Type B pancreatic cell (in vitro differentiated cells): ENCODE measurements at regions not wholly inside any gene's neighbourhood (a gene's known extent, or its start where the extent isn't known, plus 50 kb on each side); places are given as distances from the start of the nearest gene placed in this dataset.

Experiments
- DNase-seq: peaks from one replicate; pipeline ENCODE4 v3.0.0; 2021; ENCODE audit warnings: mixed read lengths; ENCODE audit not compliant: unreplicated experiment; ENCODE audit errors: extremely low spot score
- H3K27ac Mint-ChIP-seq: 2 replicates; pipeline ENCODE4 v1.8.0; 2021; ENCODE audit warnings: mild to moderate bottlenecking, mixed read lengths
- H3K27me3 Mint-ChIP-seq: 2 replicates; pipeline ENCODE4 v1.8.0; 2021; ENCODE audit warnings: mixed read lengths
- H3K36me3 Mint-ChIP-seq: 2 replicates; pipeline ENCODE4 v1.8.0; 2021; ENCODE audit warnings: mixed read lengths
- H3K4me1 Mint-ChIP-seq: one replicate; pipeline ENCODE4 v1.8.0; 2021; ENCODE audit warnings: mixed read lengths; ENCODE audit not compliant: unreplicated experiment
- H3K4me3 Mint-ChIP-seq: 2 replicates; pipeline ENCODE4 v1.8.0; 2021; ENCODE audit warnings: mild to moderate bottlenecking, mixed read lengths
- H3K9me3 Mint-ChIP-seq: 2 replicates; pipeline ENCODE4 v1.8.0; 2021; ENCODE audit warnings: mixed read lengths
- CTCF ChIP-seq: fragments of 200-600 bp; sonication (generic); conservative IDR thresholded peaks from 2 replicates; pipeline ENCODE4 v1.5.0; 2021; ENCODE audit warnings: antibody characterized with exemption, mild to moderate bottlenecking

- Mint-ChIP-seq H3K36me3 (peaks cover 3% of the 10 kb centered on the region), H3K27ac (no peak overlapping the region), H3K9me3 (peaks cover 8% of the 10 kb centered on the region), H3K4me3 (no peak overlapping the region), H3K4me1 (no peaks in the 10 kb centered on the region), H3K27me3 (no peaks in the 10 kb centered on the region)
- no peak for DNase-seq
- TF ChIP-seq CTCF, result no peak
Observed at GRCh38 chr13:71055047-71055446, 812.0 kb downstream of the DACH1 start.

- H3K27me3 Mint-ChIP-seq, result no peaks in the 10 kb centered on the region
- no peak for DNase-seq
- H3K27ac Mint-ChIP-seq, result no peak overlapping the region
- no peaks in the 10 kb centered on the region for H3K4me1 Mint-ChIP-seq
- H3K9me3 Mint-ChIP-seq, result peaks cover 8% of the 10 kb centered on the region
- H3K4me3 Mint-ChIP-seq, result no peak overlapping the region
- peaks cover 3% of the 10 kb centered on the region for H3K36me3 Mint-ChIP-seq
- no peak for TF ChIP-seq CTCF
Observed at GRCh38 chr13:71054358-71054757, 812.6 kb downstream of the DACH1 start.

GRCh38 chr13:71051573-71051972 is 815.4 kb downstream of the DACH1 start:
- no peak overlapping the region for H3K27ac Mint-ChIP-seq
- H3K4me1 Mint-ChIP-seq, result no peaks in the 10 kb centered on the region
- no peaks in the 10 kb centered on the region for H3K27me3 Mint-ChIP-seq
- peaks cover 8% of the 10 kb centered on the region for H3K9me3 Mint-ChIP-seq
- H3K36me3 Mint-ChIP-seq, result peaks cover 3% of the 10 kb centered on the region
- no peak overlapping the region for H3K4me3 Mint-ChIP-seq
- TF ChIP-seq CTCF, result no peak
- no peak for DNase-seq

GRCh38 chr13:71046360-71047079 is 820.5 kb downstream of the DACH1 start:
- Mint-ChIP-seq H3K9me3 (no peaks in the 10 kb centered on the region), H3K27me3 (no peaks in the 10 kb centered on the region), H3K36me3 (no peaks in the 10 kb centered on the region), H3K4me3 (no peak overlapping the region), H3K4me1 (peaks cover 3% of the 10 kb centered on the region), H3K27ac (no peak overlapping the region)
- no peak for TF ChIP-seq CTCF
- DNase-seq, result no peak

- no peak for DNase-seq
- Mint-ChIP-seq H3K36me3 (no peaks in the 10 kb centered on the region), H3K4me3 (no peak overlapping the region), H3K27me3 (no peaks in the 10 kb centered on the region), H3K27ac (no peak overlapping the region), H3K4me1 (peaks cover 6% of the 10 kb centered on the region), H3K9me3 (no peaks in the 10 kb centered on the region)
- no peak for TF ChIP-seq CTCF
Observed at GRCh38 chr13:71045101-71045500, 821.9 kb downstream of the DACH1 start.
